A549 (cell line): ENCODE measurements at regions not wholly inside any gene's neighbourhood (a gene's known extent, or its start where the extent isn't known, plus 50 kb on each side); places are given as distances from the start of the nearest gene placed in this dataset.

Source experiments
- BCL3 ChIP-seq: fragments of >200 bp; sonication (Bioruptor Twin); formaldehyde crosslinking; IDR thresholded peaks from 3 replicates; pipeline ENCODE4 v1.6.1; 2016
- CBX8 ChIP-seq: fragments of 200-600 bp; sonication (generic); IDR thresholded peaks from 2 replicates; pipeline ENCODE4 v1.6.1; 2016
- CTCF ChIP-seq: fragments of >200 bp; sonication (Bioruptor Twin); formaldehyde crosslinking; IDR thresholded peaks from 3 replicates; pipeline ENCODE4 v1.5.1; 2016
- HMGXB4 ChIP-seq: fragments of 250-450 bp; sonication (Bioruptor Pico); IDR thresholded peaks from 2 replicates; pipeline ENCODE4 v1.5.0; 2021; ENCODE audit warnings: mild to moderate bottlenecking, moderate library complexity, borderline replicate concordance
- MAX ChIP-seq: IDR thresholded peaks from 2 replicates; pipeline ENCODE4 v1.6.1; 2012
- SMC3 ChIP-seq: fragments of >200 bp; sonication (Bioruptor Twin); formaldehyde crosslinking; IDR thresholded peaks from 3 replicates; pipeline ENCODE4 v1.6.1; 2018; ENCODE audit warnings: inconsistent platforms

GRCh38 chr7:15848901-15849300, 162.4 kb upstream of the MEOX2 start:
- TF ChIP-seq BCL3 (no peak), CBX8 (no peak), MAX (no peak), CTCF (no peak), HMGXB4 (CRISPR knock-in tag) (no peak), SMC3 (no peak)
